Fibroblast of skin of left quadriceps (primary cell): ENCODE measurements at regions not wholly inside any gene's neighbourhood (a gene's known extent, or its start where the extent isn't known, plus 50 kb on each side); places are given as distances from the start of the nearest gene placed in this dataset.

Experiments used
- DNase-seq, 2 experiments: peaks; one replicate each; pipeline ENCODE4 v3.0.0-alpha.2; 2013; ENCODE audit warnings: low read depth in 2 of 2

DNA sequence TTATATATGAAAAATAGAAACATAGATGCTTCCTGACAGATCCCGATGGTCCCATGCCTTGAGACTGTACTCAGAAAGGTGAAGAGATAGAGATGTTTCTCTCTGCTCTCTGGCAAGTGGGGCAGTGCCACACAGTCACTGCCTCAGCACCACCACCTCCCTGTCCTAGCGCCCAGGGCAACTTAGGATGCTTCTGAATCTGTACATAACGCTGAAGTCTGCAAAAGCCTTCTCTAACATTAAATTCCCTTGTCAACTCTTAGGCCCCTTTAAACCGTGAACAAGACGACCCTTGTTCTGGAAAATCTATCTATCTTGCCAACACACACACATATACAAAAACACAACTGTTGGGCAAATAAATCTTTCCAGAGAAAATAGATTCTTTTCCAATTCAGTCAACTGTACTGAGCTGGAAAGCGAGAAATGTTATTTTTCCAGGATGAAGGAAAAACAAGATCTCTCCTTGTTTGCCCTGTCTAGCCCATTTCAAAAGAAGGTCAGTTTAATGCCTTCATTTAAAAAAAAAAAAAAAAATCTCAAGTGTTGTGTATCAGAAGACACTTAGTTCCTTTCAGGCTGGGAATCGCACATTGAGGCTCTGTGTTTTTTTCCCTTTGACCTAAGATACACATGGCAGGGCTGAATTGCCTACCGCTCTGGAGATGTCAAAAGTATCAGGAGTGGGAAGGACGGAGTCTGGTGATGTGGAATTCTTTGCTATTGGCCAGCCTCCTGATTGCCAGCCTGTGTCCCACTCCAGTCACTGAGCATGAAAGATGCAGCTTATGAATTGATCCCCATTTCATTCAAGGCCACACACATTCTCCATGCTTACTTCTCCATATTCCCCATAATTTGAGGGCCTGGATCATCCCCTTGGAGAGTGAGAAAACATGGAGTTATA, 241.4 kb downstream of the LACC1 start:
- DNase-seq, result no peak

DNA sequence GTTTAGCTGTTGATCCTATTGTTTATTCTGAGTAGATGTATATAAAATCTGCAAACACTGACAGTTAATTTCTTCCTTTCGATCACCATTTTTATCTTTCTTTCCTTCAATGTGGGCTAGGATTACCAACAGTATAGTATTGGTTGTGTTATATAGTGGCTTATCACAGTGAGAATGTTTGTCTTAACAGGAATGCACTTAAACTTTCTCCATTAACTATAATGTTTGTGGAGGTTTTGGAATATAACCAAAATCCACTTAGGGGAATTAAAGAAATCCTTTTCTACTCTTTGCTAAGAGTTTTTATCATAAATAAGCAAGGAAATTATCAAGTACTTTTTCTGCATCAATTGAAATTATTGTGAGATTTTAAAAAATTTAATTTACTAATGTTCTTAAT, 244.6 kb downstream of the LACC1 start:
- DNase-seq, result no peak

GRCh38 chr13:44125943-44126469, 246.3 kb downstream of the LACC1 start:
- DNase-seq, result peak in 1 of 2 experiments; percentile 33

DNA sequence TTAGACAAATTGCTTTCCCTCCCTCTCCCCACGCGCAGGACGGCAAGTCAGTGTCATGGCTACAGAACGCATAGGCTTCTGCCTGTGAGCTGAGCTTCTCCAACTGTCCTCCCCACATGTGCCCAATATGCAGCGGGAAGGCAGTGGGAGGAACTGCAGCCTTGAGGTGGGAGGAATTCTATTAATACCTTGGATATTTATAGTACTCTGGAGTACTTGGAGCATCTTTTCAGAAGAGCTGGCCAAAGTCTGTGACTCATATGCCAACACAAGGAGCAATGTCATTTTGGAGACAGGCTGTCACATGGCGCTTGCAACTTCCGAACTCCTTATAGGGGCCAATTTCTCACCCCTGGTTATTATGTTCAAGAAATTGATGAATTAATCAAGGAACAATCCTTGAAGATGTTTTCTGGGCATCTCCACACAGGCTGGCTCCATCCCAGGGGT, 245.0 kb upstream of the SERP2 start:
- no peak for DNase-seq

GRCh38 chr13:44129418-44129817, 244.2 kb upstream of the SERP2 start:
- DNase-seq, result no peak

GRCh38 chr13:44131069-44131614, 242.5 kb upstream of the SERP2 start:
- no peak for DNase-seq

- no peak for DNase-seq
These were observed 240.9 kb upstream of the SERP2 start for GRCh38 chr13:44132710-44133109.

- no peak for DNase-seq
These were observed 240.0 kb upstream of the SERP2 start for GRCh38 chr13:44133626-44134025.

GRCh38 chr13:44135566-44135965, 238.1 kb upstream of the SERP2 start:
- no peak for DNase-seq

DNA sequence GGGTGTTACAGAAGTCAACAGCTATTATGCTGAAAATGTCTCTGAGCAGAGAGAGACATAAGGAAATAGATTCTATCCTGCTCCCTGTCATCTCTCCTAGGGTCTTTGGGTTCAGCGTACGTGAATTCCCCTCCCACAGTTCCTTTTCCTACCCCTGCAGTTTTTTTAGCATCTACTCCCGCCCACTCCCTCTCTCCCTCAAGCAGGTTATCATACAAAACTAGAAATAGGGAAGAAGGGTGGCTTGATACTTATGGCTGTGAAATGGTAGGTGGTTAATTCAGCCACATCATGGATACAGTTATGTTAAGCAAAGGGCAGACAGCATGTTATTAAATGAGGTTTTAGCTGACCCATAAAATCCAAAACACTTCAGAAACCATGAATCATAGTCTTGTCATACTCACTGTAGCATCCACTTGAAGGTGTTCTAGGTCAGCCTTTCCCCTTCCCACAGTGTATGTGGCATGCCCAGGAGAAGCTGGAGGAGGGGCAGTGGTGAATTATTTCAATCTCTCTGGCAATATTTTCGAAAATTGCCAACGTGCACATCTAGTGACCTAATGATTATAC, 236.8 kb upstream of the SERP2 start:
- no peak for DNase-seq

GRCh38 chr13:44137466-44137865, 236.2 kb upstream of the SERP2 start:
- no peak for DNase-seq

- DNase-seq, result no peak
These were observed 233.5 kb upstream of the SERP2 start for GRCh38 chr13:44140146-44140545.

- DNase-seq, result no peak
These were observed 232.5 kb upstream of the SERP2 start for GRCh38 chr13:44140888-44141724.

GRCh38 chr13:44141725-44142539, 231.7 kb upstream of the SERP2 start:
- DNase-seq, result peak; percentile 85 to 87

- no peak for DNase-seq
These were observed 231.1 kb upstream of the SERP2 start for GRCh38 chr13:44142540-44142867.

GRCh38 chr13:44142941-44143665, 230.5 kb upstream of the SERP2 start:
- no peak for DNase-seq

- DNase-seq, result no peak
These were observed 227.5 kb upstream of the SERP2 start for GRCh38 chr13:44146138-44146537.

DNA sequence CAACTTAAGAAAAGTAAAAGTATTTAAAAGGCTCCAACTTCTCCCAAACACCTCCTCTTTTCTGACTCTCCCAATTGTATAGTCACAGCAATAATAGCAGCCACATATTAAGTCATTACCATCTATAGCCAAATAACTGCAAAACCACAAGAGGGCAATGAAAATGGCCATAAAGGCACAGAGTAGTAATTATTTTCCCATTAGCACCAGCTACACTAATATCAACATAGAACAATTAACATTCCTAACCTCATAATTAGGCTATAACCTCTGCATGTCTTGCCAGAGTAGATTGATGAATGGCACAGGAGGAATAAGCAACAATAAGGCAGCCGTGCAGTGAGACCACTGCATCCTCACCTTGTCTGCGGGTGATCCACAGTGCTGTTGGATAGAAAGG, 226.4 kb upstream of the SERP2 start:
- DNase-seq, result no peak

GRCh38 chr13:44147648-44148047, 226.0 kb upstream of the SERP2 start:
- no peak for DNase-seq

- no peak for DNase-seq
These were observed 225.3 kb upstream of the SERP2 start for GRCh38 chr13:44148159-44148914.
